AML-193 (cell line): ENCODE measurements at regions not wholly inside any gene's neighbourhood (a gene's known extent, or its start where the extent isn't known, plus 50 kb on each side); places are given as distances from the start of the nearest gene placed in this dataset.
"Not testable (repeated sequence)": the region's sequence is repeated elsewhere in the genome, so short reads cannot be mapped to it uniquely, and the experiment has no call there.

Experiments used
- DNase-seq, 2 experiments: peaks; one replicate each; lab custom pipeline; 2025; lab: John Stamatoyannopoulos, UW

- DNase-seq, result no peak
Measured at GRCh38 chr6:140388192-140388802, 1013.8 kb upstream of the CITED2 start.

GRCh38 chr6:140385679-140386078 is 1011.2 kb upstream of the CITED2 start:
- no peak for DNase-seq

GRCh38 chr6:140382355-140382754 is 1007.9 kb upstream of the CITED2 start:
- peak; percentile 65 to 73 for DNase-seq

GRCh38 chr6:140380427-140381218 is 1006.2 kb upstream of the CITED2 start:
- peak; percentile 57 to 62 for DNase-seq

- DNase-seq, result no peak
Measured at GRCh38 chr6:140379919-140380318, 1005.5 kb upstream of the CITED2 start.

- no peak for DNase-seq
Measured at GRCh38 chr6:140376209-140376608, 1001.8 kb upstream of the CITED2 start.

- DNase-seq, result not testable (repeated sequence)
Measured at GRCh38 chr6:140373728-140374127, 999.3 kb upstream of the CITED2 start.

- DNase-seq, result no peak
Measured at GRCh38 chr6:140372064-140372463, 997.6 kb upstream of the CITED2 start.

- DNase-seq, result no peak
Measured at GRCh38 chr6:140370976-140371870, 996.8 kb upstream of the CITED2 start.

- no peak for DNase-seq
Measured at GRCh38 chr6:140370441-140370840, 996.0 kb upstream of the CITED2 start.

- DNase-seq, result no peak
Measured at GRCh38 chr6:140366991-140367390, 992.5 kb upstream of the CITED2 start.

GRCh38 chr6:140364916-140365315 is 990.5 kb upstream of the CITED2 start:
- no peak for DNase-seq

- DNase-seq, result no peak
Measured at GRCh38 chr6:140360651-140361050, 986.2 kb upstream of the CITED2 start.

- no peak for DNase-seq
Measured at GRCh38 chr6:140355476-140355875, 981.0 kb upstream of the CITED2 start.

GRCh38 chr6:140354296-140354695 is 979.8 kb upstream of the CITED2 start:
- DNase-seq, result no peak

GRCh38 chr6:140353536-140353935 is 979.1 kb upstream of the CITED2 start:
- DNase-seq, result no peak

GRCh38 chr6:140346428-140346827 is 972.0 kb upstream of the CITED2 start:
- no peak for DNase-seq

- DNase-seq, result no peak
Measured at GRCh38 chr6:140345935-140346334, 971.5 kb upstream of the CITED2 start.

- no peak for DNase-seq
Measured at GRCh38 chr6:140344142-140344913, 969.9 kb upstream of the CITED2 start.

- DNase-seq, result no peak
Measured at GRCh38 chr6:140343128-140343527, 968.7 kb upstream of the CITED2 start.

- DNase-seq, result no peak
Measured at GRCh38 chr6:140341272-140341671, 966.8 kb upstream of the CITED2 start.

GRCh38 chr6:140340795-140341194 is 966.3 kb upstream of the CITED2 start:
- no peak for DNase-seq
